GM12878 (cell line): ENCODE measurements at regions not wholly inside any gene's neighbourhood (a gene's known extent, or its start where the extent isn't known, plus 50 kb on each side); places are given as distances from the start of the nearest gene placed in this dataset.

Source experiments
- ATAC-seq: fragments of 200-7000 bp; cut with Tn5 transposase; 3 replicates; pipeline ENCODE4 v1.9.1; 2020; ENCODE audit warnings: mild to moderate bottlenecking, moderate library complexity
- BruUV-seq: library from RNA; stranded (reverse); fragments of 400-500 nt; replicated peaks from 2 replicates; lab custom pipeline; 2021; lab: Mats Ljungman, UMichigan
- CTCF ChIA-PET: fragments of 300-600 bp; sonication (Branson Sonifier 250); formaldehyde crosslinking; extraction: SDS; loops from one replicate; lab custom pipeline; 2021; ENCODE audit warnings: inconsistent platforms; lab: Yijun Ruan, JAX
- POLR2A ChIA-PET: fragments of 350-600 bp; formaldehyde crosslinking; extraction: SDS; loops from one replicate; lab custom pipeline; 2021; ENCODE audit warnings: inconsistent platforms; lab: Charles Lee
- RAD21 ChIA-PET: fragments of 300-600 bp; sonication (Branson Sonifier 250); formaldehyde crosslinking; loops from one replicate; lab custom pipeline; 2023; ENCODE audit warnings: antibody characterized with exemption; ENCODE audit not compliant: unreplicated experiment; lab: Charles Lee
- SMC1A ChIA-PET: fragments of 300-600 bp; sonication (Branson Sonifier 250); formaldehyde crosslinking; loops from one replicate; lab custom pipeline; 2023; ENCODE audit not compliant: unreplicated experiment, uncharacterized antibody; lab: Charles Lee
- DNase-seq: peaks from one replicate; pipeline ENCODE4 v3.0.0-alpha.2; 2011; ENCODE audit warnings: low read depth, low spot score
- FAIRE-seq: peaks from 3 replicates; lab custom pipeline; 2011; peaks lifted over from hg19 to GRCh38; lab: Jason Lieb, UNC
- H2AFZ ChIP-seq: 2 replicates; pipeline ENCODE4 v1.6.0; 2011; ENCODE audit warnings: low read depth, low read length, control low read depth; ENCODE audit not compliant: control insufficient read depth
- H3K27ac ChIP-seq: 2 replicates; pipeline ENCODE4 v1.5.1; 2011; ENCODE audit warnings: control low read depth; ENCODE audit not compliant: control insufficient read depth, insufficient read depth
- H3K27me3 ChIP-seq, 2 experiments: replicated peaks in 1 of 2; 2 replicates each; pipeline versions ENCODE4 v1.6.0 to v1.6.1; 2011; ENCODE audit warnings: low read length in 1 of 2; ENCODE audit not compliant: control insufficient read depth in 2 of 2, insufficient read depth in 2 of 2
- H3K36me3 ChIP-seq, 2 experiments: 2 replicates each; pipeline ENCODE4 v1.5.1; 2011; ENCODE audit warnings: low read length in 1 of 2; ENCODE audit not compliant: control insufficient read depth in 2 of 2, insufficient read depth in 2 of 2
- H3K4me1 ChIP-seq: 2 replicates; pipeline ENCODE4 v1.6.1; 2011; ENCODE audit warnings: mild to moderate bottlenecking, low read length, moderate library complexity, mixed read lengths; ENCODE audit not compliant: control insufficient read depth, insufficient read depth
- H3K4me2 ChIP-seq: 2 replicates; pipeline ENCODE4 v1.6.0; 2011; ENCODE audit warnings: control low read depth; ENCODE audit not compliant: control insufficient read depth, insufficient read depth
- H3K4me3 ChIP-seq: fragments of 200-600 bp; sonication (generic); 2 replicates; pipeline ENCODE4 v1.5.1; 2016
- H3K79me2 ChIP-seq: 2 replicates; pipeline ENCODE4 v1.6.0; 2011; ENCODE audit warnings: low read length; ENCODE audit not compliant: control insufficient read depth, insufficient read depth
- H3K9ac ChIP-seq: 2 replicates; pipeline ENCODE4 v1.8.0; 2011; ENCODE audit warnings: low read length, control low read depth, mixed read lengths; ENCODE audit not compliant: control insufficient read depth, insufficient read depth
- H3K9me3 ChIP-seq: replicated peaks from 3 replicates; pipeline ENCODE4 v1.5.1; 2011; ENCODE audit warnings: mild to moderate bottlenecking, low read length; ENCODE audit not compliant: control insufficient read depth, insufficient read depth
- H4K20me1 ChIP-seq: 2 replicates; pipeline ENCODE4 v1.6.0; 2011; ENCODE audit not compliant: control insufficient read depth, insufficient read depth
- CHD2 ChIP-seq: IDR thresholded peaks from 2 replicates; pipeline ENCODE4 v1.6.1; 2011; ENCODE audit warnings: low read depth, low read length, improper control_type of control experiment, borderline replicate concordance
- CHD4 ChIP-seq: fragments of 200-600 bp; sonication (generic); IDR thresholded peaks from 2 replicates; pipeline ENCODE4 v1.6.1; 2016; ENCODE audit warnings: mild to moderate bottlenecking
- IRF4 ChIP-seq: IDR thresholded peaks from 2 replicates; pipeline ENCODE4 v1.6.1; 2011; ENCODE audit warnings: low read depth, low read length
- REST ChIP-seq: IDR thresholded peaks from 2 replicates; pipeline ENCODE4 v1.6.1; 2012; ENCODE audit warnings: mild to moderate bottlenecking, low read depth, low read length
- SUZ12 ChIP-seq: fragments of 200-600 bp; sonication (generic); IDR thresholded peaks from one replicate; pipeline ENCODE4 v1.6.1; 2018; ENCODE audit warnings: antibody characterized with exemption, mild to moderate bottlenecking; ENCODE audit not compliant: unreplicated experiment
- WGBS: methylation state at CpG from one replicate; pipeline ENCODE4 v1.1.6; 2016; ENCODE audit warnings: low lambda C conversion rate; ENCODE audit not compliant: insufficient replicate concordance, insufficient coverage; ENCODE audit errors: missing lambda C conversion rate; 5-methylcytosine and 5-hydroxymethylcytosine counted together
- in situ Hi-C: fragments of 300-500 bp; cut with MboI; formaldehyde crosslinking; loops from 9 replicates; pipeline ENCODE4 v1.14.3; 2018; ENCODE audit warnings: mixed read lengths
- intact Hi-C: fragments of 100-400 bp; cut with micrococcal nuclease; formaldehyde crosslinking; loops from one replicate; pipeline ENCODE4 v1.14.2; 2022; ENCODE audit not compliant: unreplicated experiment

- H3K9ac ChIP-seq, result no peak overlapping the region
- POLR2A ChIA-PET, result no interaction called here
- H3K4me3 ChIP-seq, result no peak overlapping the region
- no TSS peak for BruUV-seq
- in situ Hi-C loops, result no loop called here
- no peak for TF ChIP-seq CHD4
- no peak for TF ChIP-seq CHD2
- TF ChIP-seq IRF4, result peak; percentile 57; the same call in 1 of the 2 replicates
- no peak for TF ChIP-seq SUZ12
- TF ChIP-seq REST, result no peak
- SMC1A ChIA-PET, result interaction anchor here (1.2 kb wide), 1 partner anchor 30 kb away, joined by 3 read pairs; no protein-coding TSS in a partner anchor
- H3K4me2 ChIP-seq, result no peak overlapping the region
- H3K9me3 ChIP-seq, result no peaks in the 10 kb centered on the region
- intact Hi-C loops, result no loop called here
- ATAC-seq (peak; percentile 74), DNase-seq (no peak), FAIRE-seq (no peak)
- no peaks in the 10 kb centered on the region for H3K27me3 ChIP-seq
- RAD21 ChIA-PET, result no interaction called here
- H3K36me3 ChIP-seq, result no peaks in the 10 kb centered on the region
- no peaks in the 10 kb centered on the region for H3K4me1 ChIP-seq
- H4K20me1 ChIP-seq, result no peaks in the 10 kb centered on the region
- 33% methylated on average over 2 of the region's 2 CpGs for WGBS
- no peak overlapping the region for H2AFZ ChIP-seq
- CTCF ChIA-PET, result interaction anchor here (1.3 to 2.0 kb wide), 2 partner anchors 29 to 1331 kb away, joined by 3 to 8 read pairs; no protein-coding TSS in a partner anchor
- no peaks in the 10 kb centered on the region for H3K79me2 ChIP-seq
- H3K27ac ChIP-seq, result no peak overlapping the region
Measured at GRCh38 chr3:189071446-189071845, 100.3 kb upstream of the TPRG1 start.
